IMR-90 (cell line): ENCODE measurements at regions not wholly inside any gene's neighbourhood (a gene's known extent, or its start where the extent isn't known, plus 50 kb on each side); places are given as distances from the start of the nearest gene placed in this dataset.
"Not testable (repeated sequence)": the region's sequence is repeated elsewhere in the genome, so short reads cannot be mapped to it uniquely, and the experiment has no call there.

Source experiments
- ATAC-seq: fragments of 200-7000 bp; cut with Tn5 transposase; 2 replicates; pipeline ENCODE4 v1.9.1; 2020; ENCODE audit warnings: low read depth, mild to moderate bottlenecking, moderate library complexity
- BruUV-seq: library from RNA; stranded (reverse); fragments of 400-500 nt; replicated peaks from 2 replicates; lab custom pipeline; 2021; lab: Mats Ljungman, UMichigan
- CTCF ChIA-PET: fragments of 300-600 bp; formaldehyde crosslinking; extraction: SDS; loops from one replicate; lab custom pipeline; 2021; ENCODE audit warnings: antibody characterized with exemption; lab: Yijun Ruan, JAX
- POLR2A ChIA-PET: fragments of 300-600 bp; sonication (Branson Sonifier 250); formaldehyde crosslinking; loops from one replicate; lab custom pipeline; 2022; ENCODE audit warnings: antibody characterized with exemption; ENCODE audit not compliant: unreplicated experiment; lab: Charles Lee
- DNase-seq: peaks from one replicate; pipeline ENCODE4 v3.0.0; 2013
- H2AFZ ChIP-seq: replicated peaks from 2 replicates; pipeline ENCODE3; 2013; ENCODE audit warnings: low read length, mild to moderate bottlenecking; ENCODE audit not compliant: poor library complexity
- H2AK5ac ChIP-seq: 2 replicates; pipeline ENCODE4 v1.6.1; 2013; ENCODE audit warnings: low read depth, low read length, inconsistent platforms
- H2AK9ac ChIP-seq: replicated peaks from 2 replicates; pipeline ENCODE3; 2013; ENCODE audit warnings: mild to moderate bottlenecking, low read depth, low read length, moderate library complexity; ENCODE audit not compliant: poor library complexity
- H2BK120ac ChIP-seq: 2 replicates; pipeline ENCODE4 v1.6.1; 2013; ENCODE audit warnings: low read depth, low read length, inconsistent platforms
- H2BK15ac ChIP-seq: 3 replicates; pipeline ENCODE4 v1.6.1; 2013; ENCODE audit warnings: low read depth, low read length, inconsistent platforms
- H2BK20ac ChIP-seq: 2 replicates; pipeline ENCODE4 v1.6.1; 2013; ENCODE audit warnings: low read depth, mild to moderate bottlenecking, inconsistent platforms, low read length, moderate library complexity
- H2BK5ac ChIP-seq: 2 replicates; pipeline ENCODE4 v1.6.1; 2013; ENCODE audit warnings: mild to moderate bottlenecking, low read depth, low read length, inconsistent platforms; ENCODE audit not compliant: poor library complexity, severe bottlenecking
- H3K14ac ChIP-seq: replicated peaks from 2 replicates; pipeline ENCODE4 v1.6.1; 2013; ENCODE audit warnings: low read depth, low read length, inconsistent platforms
- H3K18ac ChIP-seq: 2 replicates; pipeline ENCODE4 v1.6.1; 2013; ENCODE audit warnings: low read depth, low read length, control low read depth
- H3K23ac ChIP-seq: 2 replicates; pipeline ENCODE4 v1.6.1; 2013; ENCODE audit warnings: low read depth, low read length, inconsistent platforms
- H3K27ac ChIP-seq: 2 replicates; pipeline ENCODE4 v1.5.1; 2013; ENCODE audit warnings: mild to moderate bottlenecking, control low read depth, low read length; ENCODE audit not compliant: insufficient read depth
- H3K27me3 ChIP-seq: 2 replicates; pipeline ENCODE4 v1.6.1; 2013; ENCODE audit warnings: low read length; ENCODE audit not compliant: control insufficient read depth, insufficient read depth
- H3K36me3 ChIP-seq: 2 replicates; pipeline ENCODE4 v1.6.1; 2013; ENCODE audit warnings: low read length, mixed read lengths; ENCODE audit not compliant: control insufficient read depth, insufficient read depth
- H3K4ac ChIP-seq: 2 replicates; pipeline ENCODE4 v1.6.1; 2013; ENCODE audit warnings: low read depth, low read length, inconsistent platforms
- H3K4me1 ChIP-seq: 2 replicates; pipeline ENCODE4 v1.6.1; 2013; ENCODE audit warnings: low read length, mixed read lengths; ENCODE audit not compliant: control insufficient read depth, insufficient read depth
- H3K4me2 ChIP-seq: 2 replicates; pipeline ENCODE4 v1.6.1; 2013; ENCODE audit warnings: low read depth, mild to moderate bottlenecking, control low read depth, low read length, moderate library complexity
- H3K4me3 ChIP-seq: 2 replicates; pipeline ENCODE4 v1.5.1; 2013; ENCODE audit warnings: low read depth, mild to moderate bottlenecking, control low read depth, low read length, moderate library complexity; ENCODE audit not compliant: insufficient read depth
- H3K56ac ChIP-seq: 2 replicates; pipeline ENCODE4 v1.6.1; 2013; ENCODE audit warnings: low read length, inconsistent platforms; ENCODE audit not compliant: insufficient read depth; ENCODE audit errors: extremely low read depth
- H3K79me1 ChIP-seq, 2 experiments: 2 replicates each; pipeline ENCODE4 v1.6.1; 2013; ENCODE audit warnings: low read length in 2 of 2, inconsistent platforms in 1 of 2, low read depth in 1 of 2
- H3K9ac ChIP-seq: 2 replicates; pipeline ENCODE4 v1.6.1; 2013; ENCODE audit warnings: low read depth, low read length, control low read depth
- H3K9me1 ChIP-seq: 2 replicates; pipeline ENCODE4 v1.6.1; 2013; ENCODE audit warnings: low read length, inconsistent platforms; ENCODE audit not compliant: insufficient read depth
- H3K9me3 ChIP-seq: 2 replicates; pipeline ENCODE4 v1.6.1; 2013; ENCODE audit warnings: low read length; ENCODE audit not compliant: control insufficient read depth, insufficient read depth
- H4K20me1 ChIP-seq: 2 replicates; pipeline ENCODE4 v1.6.1; 2013; ENCODE audit warnings: low read length, inconsistent platforms; ENCODE audit not compliant: insufficient read depth
- H4K5ac ChIP-seq: 2 replicates; pipeline ENCODE4 v1.6.1; 2013; ENCODE audit warnings: mild to moderate bottlenecking, low read depth, low read length, control low read depth
- H4K8ac ChIP-seq, 2 experiments: 2 replicates each; pipeline ENCODE4 v1.6.1; 2013; ENCODE audit warnings: low read depth in 2 of 2, low read length in 2 of 2, control low read depth in 1 of 2, inconsistent platforms in 1 of 2
- H4K91ac ChIP-seq: 2 replicates; pipeline ENCODE4 v1.6.1; 2013; ENCODE audit warnings: low read depth, low read length, inconsistent platforms; ENCODE audit not compliant: insufficient read depth
- BHLHE40 ChIP-seq: fragments of 150-350 bp; IDR thresholded peaks from 2 replicates; pipeline ENCODE4 v1.6.1; 2016; ENCODE audit warnings: mild to moderate bottlenecking, low read depth, low read length
- CEBPB ChIP-seq: IDR thresholded peaks from 2 replicates; pipeline ENCODE4 v1.6.1; 2012; ENCODE audit warnings: low read depth, low read length, improper control_type of control experiment
- WGBS, 2 experiments: methylation state at CpG; one replicate each; pipeline versions ENCODE4 v1.1.5 to v1.1.7; 2013; ENCODE audit warnings: missing lambda C conversion rate in 2 of 2; ENCODE audit not compliant: insufficient read length in 1 of 2; ENCODE audit errors: extremely low coverage in 2 of 2; 5-methylcytosine and 5-hydroxymethylcytosine counted together
- dilution Hi-C: fragments of 300-500 bp; cut with HindIII; formaldehyde crosslinking; loops from one replicate; pipeline ENCODE4 v1.14.3; 2018; ENCODE audit warnings: low sequenced_read_pairs; ENCODE audit not compliant: unreplicated experiment
- in situ Hi-C: fragments of 300-500 bp; cut with MboI; formaldehyde crosslinking; loops from 3 replicates; pipeline ENCODE4 v1.14.3; 2019; ENCODE audit warnings: low sequenced_read_pairs, inconsistent platforms, mixed read lengths
- intact Hi-C: fragments of 100-400 bp; cut with micrococcal nuclease; formaldehyde crosslinking; loops from 2 replicates; pipeline ENCODE4 v1.10.0; 2022
- TF ChIP-seq, protein P1 (sequence below): conservative IDR thresholded peaks from 2 replicates; pipeline ENCODE4 v1.5.1; 2012; ENCODE audit warnings: mild to moderate bottlenecking, low read depth, low read length, improper control_type of control experiment

DNA sequence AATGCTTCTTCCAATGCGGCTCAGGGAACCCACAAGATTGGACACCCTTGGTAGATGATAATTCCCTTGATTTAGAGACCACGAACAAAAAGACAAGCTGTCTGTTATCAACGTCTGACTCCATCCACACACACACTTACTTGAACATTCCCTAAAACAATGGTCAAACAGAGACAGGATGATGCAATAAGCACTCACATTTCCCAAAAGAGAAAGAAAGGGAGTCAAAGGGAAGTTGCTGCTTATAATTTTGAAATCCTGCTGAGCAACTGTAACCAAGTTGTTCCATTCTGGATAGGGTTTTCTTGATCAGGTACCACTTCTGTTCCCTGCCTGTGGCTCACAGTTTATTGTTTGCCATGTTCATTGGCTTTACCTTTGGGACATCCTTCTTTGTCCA, 571.3 kb upstream of the CNTNAP5 start:
- Histone ChIP-seq H4K5ac (no peak overlapping the region), H3K14ac (no peak overlapping the region), H2AK5ac (no peak overlapping the region), H3K4me1 (no peaks in the 10 kb centered on the region), H3K9me1 (no peaks in the 10 kb centered on the region), H2BK120ac (no peak overlapping the region), H3K18ac (no peak overlapping the region), H3K4me3 (no peak overlapping the region), H3K36me3 (no peaks in the 10 kb centered on the region), H2AK9ac (no peak overlapping the region), H3K9me3 (no peaks in the 10 kb centered on the region), H3K79me1 (no peaks in the 10 kb centered on the region), H3K4me2 (no peak overlapping the region), H2BK20ac (no peak overlapping the region), H2AFZ (no peak overlapping the region), H4K20me1 (no peaks in the 10 kb centered on the region), H2BK5ac (no peak overlapping the region), H2BK15ac (no peak overlapping the region), H3K56ac (no peak overlapping the region), H3K27ac (no peak overlapping the region), H4K8ac (no peak overlapping the region), H3K4ac (no peak overlapping the region), H3K23ac (no peak overlapping the region), H4K91ac (no peak overlapping the region), H3K9ac (no peak overlapping the region), H3K27me3 (no peaks in the 10 kb centered on the region)
- no peak for DNase-seq
- ChIA-PET POLR2A (no interaction called here), CTCF (no interaction called here)
- in situ Hi-C loops: no loop called here
- dilution Hi-C loops: no loop called here
- WGBS, 2 experiments: 80% methylated on average over 1 of the region's 3 CpGs; no CpG with 5 or more reads in 1 of the 2 experiments
- no peak for TF ChIP-seq CEBPB
- TF ChIP-seq, protein P1, sequence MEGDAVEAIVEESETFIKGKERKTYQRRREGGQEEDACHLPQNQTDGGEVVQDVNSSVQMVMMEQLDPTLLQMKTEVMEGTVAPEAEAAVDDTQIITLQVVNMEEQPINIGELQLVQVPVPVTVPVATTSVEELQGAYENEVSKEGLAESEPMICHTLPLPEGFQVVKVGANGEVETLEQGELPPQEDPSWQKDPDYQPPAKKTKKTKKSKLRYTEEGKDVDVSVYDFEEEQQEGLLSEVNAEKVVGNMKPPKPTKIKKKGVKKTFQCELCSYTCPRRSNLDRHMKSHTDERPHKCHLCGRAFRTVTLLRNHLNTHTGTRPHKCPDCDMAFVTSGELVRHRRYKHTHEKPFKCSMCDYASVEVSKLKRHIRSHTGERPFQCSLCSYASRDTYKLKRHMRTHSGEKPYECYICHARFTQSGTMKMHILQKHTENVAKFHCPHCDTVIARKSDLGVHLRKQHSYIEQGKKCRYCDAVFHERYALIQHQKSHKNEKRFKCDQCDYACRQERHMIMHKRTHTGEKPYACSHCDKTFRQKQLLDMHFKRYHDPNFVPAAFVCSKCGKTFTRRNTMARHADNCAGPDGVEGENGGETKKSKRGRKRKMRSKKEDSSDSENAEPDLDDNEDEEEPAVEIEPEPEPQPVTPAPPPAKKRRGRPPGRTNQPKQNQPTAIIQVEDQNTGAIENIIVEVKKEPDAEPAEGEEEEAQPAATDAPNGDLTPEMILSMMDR: no peak
- TF ChIP-seq BHLHE40: no peak
- no peak for ATAC-seq
- BruUV-seq: no TSS peak
- intact Hi-C loops: no loop called here

DNA sequence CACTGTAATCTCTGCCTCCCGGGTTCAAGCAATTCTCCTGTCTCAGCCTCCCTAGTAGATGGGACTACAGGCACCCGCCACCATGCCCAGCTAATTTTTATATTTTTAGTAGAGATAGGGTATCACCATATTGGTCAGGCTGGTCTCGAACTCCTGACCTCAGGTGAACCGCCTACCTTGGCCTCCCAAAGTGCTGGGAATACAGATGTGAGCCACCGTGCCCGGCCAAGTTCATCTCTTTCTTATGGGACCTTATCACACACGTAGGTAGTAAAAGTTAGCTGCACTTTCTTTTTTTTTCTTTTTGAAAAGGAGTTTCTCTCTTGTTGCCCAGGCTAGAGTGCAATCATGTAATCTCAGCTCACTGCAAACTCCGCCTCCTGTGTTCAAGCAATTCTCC, 569.9 kb upstream of the CNTNAP5 start:
- BruUV-seq, H4K8ac ChIP-seq, H3K27me3 ChIP-seq, H2BK20ac ChIP-seq, DNase-seq, H2BK15ac ChIP-seq, CTCF ChIA-PET, H2BK5ac ChIP-seq, H2BK120ac ChIP-seq, H3K4me3 ChIP-seq, H3K79me1 ChIP-seq, H3K18ac ChIP-seq, H3K4ac ChIP-seq, H3K9ac ChIP-seq, H4K5ac ChIP-seq, H3K56ac ChIP-seq, H2AK5ac ChIP-seq, H2AFZ ChIP-seq, H3K9me3 ChIP-seq, H4K20me1 ChIP-seq, H3K4me1 ChIP-seq, dilution Hi-C loops, H3K27ac ChIP-seq, H3K14ac ChIP-seq, H3K4me2 ChIP-seq, H4K91ac ChIP-seq, H3K9me1 ChIP-seq, H2AK9ac ChIP-seq, ATAC-seq, H3K23ac ChIP-seq, H3K36me3 ChIP-seq, in situ Hi-C loops, POLR2A ChIA-PET, intact Hi-C loops: not testable (repeated sequence)
- WGBS, 2 experiments: no CpG with 5 or more reads among the region's 8 CpGs
